Left forelimb (tissue), 1 donor: ENCODE measurements at regions not wholly inside any gene's neighbourhood (a gene's known extent, or its start where the extent isn't known, plus 50 kb on each side); places are given as distances from the start of the nearest gene placed in this dataset.

Experiments
- DNase-seq: peaks from one replicate; pipeline ENCODE4 v3.0.0-alpha.2; 2018; ENCODE audit warnings: low spot score

- no peak for DNase-seq
These were observed 1336.0 kb upstream of the CDH8 start for GRCh38 chr16:63372283-63372682.

- no peak for DNase-seq
These were observed 1329.5 kb upstream of the CDH8 start for GRCh38 chr16:63365649-63366304.

DNA sequence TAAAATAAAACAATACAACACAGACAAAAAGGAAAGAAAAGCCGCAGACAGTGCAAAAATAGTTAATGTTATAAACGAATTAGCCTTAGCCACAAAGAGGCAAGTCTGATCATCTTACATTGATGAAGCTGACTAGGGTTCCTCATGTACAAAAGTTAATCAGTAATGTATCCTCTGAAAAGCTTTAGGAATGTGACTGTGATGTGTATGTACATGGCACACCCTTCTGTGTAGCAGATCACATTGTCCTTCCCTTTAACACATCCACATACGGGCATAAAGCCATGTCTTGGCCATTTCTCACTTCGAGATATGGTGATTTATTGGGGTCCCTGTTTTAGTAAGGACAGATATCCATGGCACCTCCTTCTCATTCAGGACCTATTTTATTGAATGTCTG is 1327.5 kb upstream of the CDH8 start:
- no peak for DNase-seq

DNA sequence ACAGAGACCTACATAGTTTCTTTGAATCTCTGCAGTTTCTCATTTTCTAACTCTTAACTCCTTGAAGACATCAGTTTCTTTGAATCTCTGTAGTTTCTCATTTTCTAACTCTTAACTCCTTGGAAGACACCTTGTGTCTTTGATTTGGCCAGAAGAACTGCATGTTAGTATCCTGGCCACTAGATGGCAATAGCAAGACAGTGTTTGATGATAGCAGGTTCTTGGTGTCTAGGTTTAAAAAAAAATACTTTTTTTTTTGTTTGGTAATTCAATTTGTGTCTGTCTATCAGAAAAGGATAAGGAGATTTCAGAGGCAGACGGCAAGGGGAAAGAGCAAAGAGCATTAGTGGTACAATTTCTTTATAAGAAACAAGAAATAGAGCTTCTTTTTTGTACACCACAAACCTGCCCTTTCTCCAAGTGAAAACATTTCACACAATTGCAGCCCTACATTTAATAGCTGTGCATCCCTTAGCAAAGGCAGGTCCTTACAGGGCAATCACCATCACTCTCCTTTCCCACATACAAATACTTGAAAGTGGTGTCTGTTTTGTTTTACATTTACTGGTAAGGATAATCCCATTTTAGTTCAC is 1324.9 kb upstream of the CDH8 start:
- no peak for DNase-seq

GRCh38 chr16:63349961-63350360 is 1313.7 kb upstream of the CDH8 start:
- no peak for DNase-seq

- no peak for DNase-seq
These were observed 1309.8 kb upstream of the CDH8 start for GRCh38 chr16:63346000-63346399.

DNA sequence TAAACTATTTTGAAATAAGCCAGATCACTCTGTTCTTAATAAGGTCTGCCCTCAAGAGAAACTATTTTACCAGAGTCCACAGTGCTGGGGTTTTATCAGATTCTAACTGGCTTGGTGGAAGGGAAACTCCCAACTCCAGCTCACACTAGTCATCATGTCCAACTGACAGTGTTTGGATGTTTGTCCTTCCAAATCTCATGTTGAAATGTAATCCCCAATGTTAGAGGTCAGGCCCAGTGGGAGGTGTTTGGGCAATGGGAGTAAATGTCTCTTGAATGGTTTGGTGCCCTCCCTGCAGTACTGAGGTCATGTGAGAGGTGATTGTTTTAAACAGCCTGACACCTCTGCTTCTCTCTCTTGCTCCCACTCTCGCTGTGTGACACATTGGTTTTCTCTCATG is 1301.0 kb upstream of the CDH8 start:
- no peak for DNase-seq

- DNase-seq = no peak
These were observed 1294.9 kb upstream of the CDH8 start for GRCh38 chr16:63331111-63331510.

GRCh38 chr16:63326736-63327339 is 1290.6 kb upstream of the CDH8 start:
- no peak for DNase-seq

GRCh38 chr16:63323722-63324705 is 1287.8 kb upstream of the CDH8 start:
- no peak for DNase-seq

DNA sequence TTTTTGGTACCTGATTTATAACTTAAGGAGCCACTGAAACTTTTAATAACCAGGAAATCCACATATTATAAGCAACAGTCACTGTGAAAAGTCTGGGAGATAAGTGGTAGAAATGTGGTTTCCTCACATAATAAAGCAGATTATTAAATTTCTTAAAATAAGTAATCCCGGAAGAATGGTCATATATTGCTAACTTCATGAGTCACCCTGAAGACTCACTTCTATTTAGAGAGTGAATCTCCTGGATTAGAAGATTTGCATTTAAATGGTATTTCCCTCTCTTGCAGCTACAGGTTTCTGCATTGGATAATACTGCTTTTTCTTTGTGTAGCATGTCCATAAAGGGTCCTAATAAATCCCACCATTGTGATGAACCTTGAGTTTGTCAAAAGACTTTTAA is 1286.8 kb upstream of the CDH8 start:
- no peak for DNase-seq

DNA sequence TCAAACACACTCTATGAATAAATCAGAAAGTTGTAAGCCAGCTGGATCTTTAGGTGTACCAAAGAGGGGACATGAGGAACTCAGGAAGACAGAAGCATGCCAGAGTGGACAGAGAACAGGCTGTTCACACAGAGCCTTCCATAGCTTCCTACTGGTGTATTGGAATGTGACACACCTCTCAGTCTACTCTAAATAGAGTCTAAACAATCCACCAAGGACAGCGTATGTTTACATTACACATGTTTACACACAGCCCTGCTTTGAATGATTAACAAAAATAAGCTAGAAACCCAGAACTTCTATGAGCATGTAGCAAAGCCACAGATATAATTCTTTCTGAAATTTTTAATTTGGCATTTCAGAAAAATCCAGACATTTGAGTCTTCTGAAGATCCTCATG is 1279.0 kb upstream of the CDH8 start:
- no peak for DNase-seq

DNA sequence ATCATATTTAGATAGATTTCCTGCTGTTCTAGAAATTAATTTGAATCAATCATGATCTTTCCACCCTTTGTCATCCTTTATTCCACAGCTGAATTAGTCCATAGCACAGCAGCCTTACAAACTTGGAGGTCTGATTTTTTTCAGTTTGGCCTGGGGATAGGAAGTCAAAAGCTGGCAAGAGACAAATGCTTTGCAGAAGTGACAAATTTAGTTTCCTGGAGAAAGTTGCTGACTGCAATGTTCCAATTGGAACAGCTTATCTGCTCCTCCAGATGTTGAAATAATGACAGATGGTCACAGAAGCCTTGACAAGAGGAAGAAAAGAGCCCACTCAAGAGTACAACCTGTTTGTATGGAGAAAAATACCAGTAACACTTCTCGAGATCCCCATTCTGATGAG is 1276.1 kb upstream of the CDH8 start:
- DNase-seq = no peak

DNA sequence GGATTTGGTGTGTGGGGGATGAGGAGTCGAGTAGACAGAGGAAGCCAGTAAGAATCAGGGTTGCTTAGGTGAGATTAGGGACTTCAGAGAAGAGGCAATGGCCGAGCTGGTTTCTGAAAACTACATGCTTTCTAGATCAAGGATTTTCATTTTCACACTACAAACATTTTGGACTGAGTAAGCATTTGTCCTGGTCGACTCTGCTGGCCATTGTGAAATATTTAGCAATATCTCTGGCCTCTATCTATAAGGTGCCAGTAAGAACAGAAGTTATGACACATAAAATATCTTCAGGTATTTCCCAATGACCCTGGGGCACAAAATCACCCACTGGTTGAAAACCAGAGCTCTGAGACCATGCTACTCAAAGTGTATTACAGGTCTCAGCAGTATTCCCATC is 1275.1 kb upstream of the CDH8 start:
- DNase-seq = no peak

GRCh38 chr16:63302811-63303210 is 1266.6 kb upstream of the CDH8 start:
- DNase-seq = no peak

- DNase-seq = no peak
These were observed 1265.1 kb upstream of the CDH8 start for GRCh38 chr16:63301349-63301748.

- no peak for DNase-seq
These were observed 1262.8 kb upstream of the CDH8 start for GRCh38 chr16:63298993-63299392.

GRCh38 chr16:63292036-63292435 is 1255.8 kb upstream of the CDH8 start:
- no peak for DNase-seq

DNA sequence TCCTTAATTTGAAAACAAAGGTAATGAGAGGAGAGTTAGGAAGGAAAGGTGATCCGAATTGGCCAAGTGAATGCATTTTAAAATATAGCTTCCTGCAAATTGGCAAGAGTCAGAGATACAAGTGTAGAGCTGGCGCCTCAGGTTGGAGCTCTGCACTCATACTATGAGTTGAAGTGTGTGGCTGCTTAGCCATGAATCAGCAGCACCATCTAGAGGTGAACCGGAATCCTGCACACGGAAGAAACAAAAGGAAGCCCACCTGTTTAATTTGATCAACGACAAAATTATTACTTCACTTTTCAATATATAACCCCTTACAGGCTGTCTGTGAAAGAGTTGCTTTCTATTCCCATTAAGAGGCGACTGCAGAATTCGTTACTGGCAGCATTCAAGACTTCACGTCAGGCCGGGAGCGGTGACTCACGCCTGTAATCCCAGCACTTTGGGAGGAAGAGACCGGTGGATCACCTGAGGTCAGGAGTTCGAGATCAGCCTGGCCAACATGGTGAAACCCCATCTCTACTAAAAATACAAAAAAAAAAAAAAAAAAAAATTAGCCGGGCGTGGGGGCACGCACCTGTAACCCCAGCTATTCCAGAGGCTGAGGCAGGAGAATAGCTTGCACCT is 1253.7 kb upstream of the CDH8 start:
- DNase-seq = peak; percentile 68

- no peak for DNase-seq
These were observed 1251.2 kb upstream of the CDH8 start for GRCh38 chr16:63287401-63287800.

DNA sequence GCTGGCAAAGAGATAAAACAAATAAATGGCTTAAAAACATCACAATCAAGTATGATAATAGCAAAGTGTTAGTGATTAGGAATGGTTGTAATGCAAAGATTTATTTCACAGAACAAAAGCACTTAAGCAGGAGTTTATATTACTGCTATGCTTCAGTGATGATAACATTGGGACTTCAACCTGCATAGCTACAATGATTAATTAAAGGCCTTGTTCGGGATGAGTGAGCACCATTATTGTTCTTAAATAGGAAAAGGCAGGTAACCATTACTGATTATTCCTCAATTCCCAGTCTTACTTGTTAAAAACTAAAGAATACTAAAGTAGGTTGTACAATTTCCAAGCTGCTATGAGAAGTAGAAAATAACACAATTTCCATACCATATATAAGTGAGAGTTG is 1247.5 kb upstream of the CDH8 start:
- DNase-seq = no peak

DNA sequence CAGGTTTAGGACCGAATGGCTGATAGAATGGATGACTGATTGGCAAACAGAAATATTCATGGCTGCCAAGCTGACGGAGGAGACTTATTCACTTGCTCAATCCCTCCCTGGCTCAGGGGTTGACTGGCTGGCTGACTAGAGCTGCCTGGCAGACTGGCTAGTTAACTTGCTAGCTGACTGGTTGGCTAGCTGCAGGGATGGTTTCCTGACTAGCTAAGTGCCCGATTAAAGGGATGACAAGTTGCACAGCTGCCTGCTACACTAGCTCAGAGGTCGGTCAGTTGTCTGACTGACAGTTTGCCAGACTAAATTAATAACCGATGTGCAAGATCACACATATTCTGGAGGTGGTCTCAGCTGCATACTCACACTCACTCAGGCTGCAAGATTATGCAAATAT is 1208.4 kb upstream of the CDH8 start:
- no peak for DNase-seq
